ENCODE measurements at regions not wholly inside any gene's neighbourhood (a gene's known extent, or its start where the extent isn't known, plus 50 kb on each side); places are given as distances from the start of the nearest gene placed in this dataset.

- H3K4me1 Mint-ChIP-seq (ENCODE audit: low read depth) = no peaks in the 10 kb centered on the region
- H3K36me3 Mint-ChIP-seq (ENCODE audit: low read depth) = no peaks in the 10 kb centered on the region
- H3K9me3 Mint-ChIP-seq = no peaks in the 10 kb centered on the region
- H3K4me3 Mint-ChIP-seq = no peak overlapping the region
- H3K27ac Mint-ChIP-seq = no peak overlapping the region
- no peak for TF ChIP-seq CTCF (IDR thresholded peaks at IDR 0.05)
- no peak for DNase-seq
- peaks cover 3% of the 10 kb centered on the region; the same call in 1 of the 2 replicates for H3K27me3 Mint-ChIP-seq (ENCODE audit: insufficient read depth)
These were observed 114.0 kb downstream of the KCTD12 start for GRCh38 chr13:76772241-76772640.

GRCh38 chr13:76769271-76769791, 116.9 kb downstream of the KCTD12 start:
- H3K36me3 Mint-ChIP-seq (ENCODE audit: low read depth) = no peaks in the 10 kb centered on the region
- no peak for DNase-seq
- TF ChIP-seq CTCF (IDR thresholded peaks at IDR 0.05) = no peak
- no peaks in the 10 kb centered on the region for H3K9me3 Mint-ChIP-seq
- no peaks in the 10 kb centered on the region for H3K27me3 Mint-ChIP-seq (ENCODE audit: insufficient read depth)
- no peak overlapping the region for H3K27ac Mint-ChIP-seq
- no peaks in the 10 kb centered on the region for H3K4me1 Mint-ChIP-seq (ENCODE audit: low read depth)
- H3K4me3 Mint-ChIP-seq = no peak overlapping the region

GRCh38 chr13:76768384-76768783, 117.8 kb downstream of the KCTD12 start:
- Mint-ChIP-seq H3K9me3 (no peaks in the 10 kb centered on the region), H3K27me3 (ENCODE audit: insufficient read depth) (no peaks in the 10 kb centered on the region), H3K4me1 (ENCODE audit: low read depth) (no peaks in the 10 kb centered on the region), H3K4me3 (no peak overlapping the region), H3K36me3 (ENCODE audit: low read depth) (no peaks in the 10 kb centered on the region), H3K27ac (no peak overlapping the region)
- no peak for TF ChIP-seq CTCF (IDR thresholded peaks at IDR 0.05)
- DNase-seq = no peak

- no peak overlapping the region for H3K4me3 Mint-ChIP-seq
- H3K36me3 Mint-ChIP-seq (ENCODE audit: low read depth) = no peaks in the 10 kb centered on the region
- H3K27ac Mint-ChIP-seq = no peak overlapping the region
- no peaks in the 10 kb centered on the region for H3K27me3 Mint-ChIP-seq (ENCODE audit: insufficient read depth)
- H3K4me1 Mint-ChIP-seq (ENCODE audit: low read depth) = no peaks in the 10 kb centered on the region
- no peak for TF ChIP-seq CTCF (IDR thresholded peaks at IDR 0.05)
- H3K9me3 Mint-ChIP-seq = no peaks in the 10 kb centered on the region
- no peak for DNase-seq
These were observed 121.3 kb downstream of the KCTD12 start for GRCh38 chr13:76764916-76765315.

- no peaks in the 10 kb centered on the region for H3K4me1 Mint-ChIP-seq (ENCODE audit: low read depth)
- TF ChIP-seq CTCF (IDR thresholded peaks at IDR 0.05) = no peak
- no peak overlapping the region for H3K4me3 Mint-ChIP-seq
- H3K27me3 Mint-ChIP-seq (ENCODE audit: insufficient read depth) = no peaks in the 10 kb centered on the region
- no peak overlapping the region for H3K27ac Mint-ChIP-seq
- no peaks in the 10 kb centered on the region for H3K9me3 Mint-ChIP-seq
- DNase-seq = no peak
- H3K36me3 Mint-ChIP-seq (ENCODE audit: low read depth) = no peaks in the 10 kb centered on the region
These were observed 121.8 kb downstream of the KCTD12 start for GRCh38 chr13:76764429-76764828.

- Mint-ChIP-seq H3K4me1 (ENCODE audit: low read depth) (no peaks in the 10 kb centered on the region), H3K9me3 (no peaks in the 10 kb centered on the region), H3K27me3 (ENCODE audit: insufficient read depth) (no peaks in the 10 kb centered on the region), H3K36me3 (ENCODE audit: low read depth) (no peaks in the 10 kb centered on the region), H3K4me3 (no peak overlapping the region), H3K27ac (no peak overlapping the region)
- DNase-seq = no peak
- TF ChIP-seq CTCF (IDR thresholded peaks at IDR 0.05) = no peak
These were observed 123.5 kb downstream of the KCTD12 start for GRCh38 chr13:76762721-76763120.
